Cardiac fibroblast (primary cell): ENCODE measurements at regions not wholly inside any gene's neighbourhood (a gene's known extent, or its start where the extent isn't known, plus 50 kb on each side); places are given as distances from the start of the nearest gene placed in this dataset.
"Not testable (repeated sequence)": the region's sequence is repeated elsewhere in the genome, so short reads cannot be mapped to it uniquely, and the experiment has no call there.

Source experiments
- DNase-seq, 2 donors: peaks; one replicate each; pipeline versions ENCODE4 v3.0.0 to v3.0.0-alpha.2; 2010; ENCODE audit warnings: low read depth in 2 of 2
- H3K4me3 ChIP-seq, 2 donors: replicated peaks in 1 of 2; 1 replicate in 1 of 2; 2 replicates in 1 of 2; pipeline ENCODE4 v1.5.1; 2011; ENCODE audit warnings: low read depth in 2 of 2, low read length in 2 of 2, mild to moderate bottlenecking in 2 of 2, moderate library complexity in 1 of 2
- TF ChIP-seq, protein P1 (sequence below): IDR thresholded peaks from one replicate; pipeline ENCODE4 v1.5.1; 2011; ENCODE audit warnings: low read depth, mild to moderate bottlenecking, low read length, inconsistent platforms

DNA sequence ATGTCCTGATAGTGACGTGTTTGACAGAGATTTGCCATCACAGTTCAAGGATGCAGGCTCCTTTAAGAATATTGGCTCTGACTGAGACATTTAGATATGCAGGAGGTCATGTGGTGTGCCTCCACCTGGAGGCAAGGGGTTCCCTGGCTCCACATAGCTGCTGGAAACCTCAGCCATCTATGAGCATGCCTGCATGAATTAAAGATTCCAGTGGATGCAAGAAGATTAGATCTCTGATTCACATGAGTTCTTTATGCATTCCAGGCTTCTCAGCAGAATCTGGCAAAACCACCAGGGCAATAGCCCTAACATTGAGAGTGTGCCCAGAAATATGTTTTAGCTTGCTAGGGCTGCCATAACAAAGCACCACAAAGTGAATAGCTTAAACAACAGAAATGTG, 298.5 kb upstream of the AADAT start:
- DNase-seq = peak in 1 of 2 donors; percentile 6
- TF ChIP-seq, protein P1, sequence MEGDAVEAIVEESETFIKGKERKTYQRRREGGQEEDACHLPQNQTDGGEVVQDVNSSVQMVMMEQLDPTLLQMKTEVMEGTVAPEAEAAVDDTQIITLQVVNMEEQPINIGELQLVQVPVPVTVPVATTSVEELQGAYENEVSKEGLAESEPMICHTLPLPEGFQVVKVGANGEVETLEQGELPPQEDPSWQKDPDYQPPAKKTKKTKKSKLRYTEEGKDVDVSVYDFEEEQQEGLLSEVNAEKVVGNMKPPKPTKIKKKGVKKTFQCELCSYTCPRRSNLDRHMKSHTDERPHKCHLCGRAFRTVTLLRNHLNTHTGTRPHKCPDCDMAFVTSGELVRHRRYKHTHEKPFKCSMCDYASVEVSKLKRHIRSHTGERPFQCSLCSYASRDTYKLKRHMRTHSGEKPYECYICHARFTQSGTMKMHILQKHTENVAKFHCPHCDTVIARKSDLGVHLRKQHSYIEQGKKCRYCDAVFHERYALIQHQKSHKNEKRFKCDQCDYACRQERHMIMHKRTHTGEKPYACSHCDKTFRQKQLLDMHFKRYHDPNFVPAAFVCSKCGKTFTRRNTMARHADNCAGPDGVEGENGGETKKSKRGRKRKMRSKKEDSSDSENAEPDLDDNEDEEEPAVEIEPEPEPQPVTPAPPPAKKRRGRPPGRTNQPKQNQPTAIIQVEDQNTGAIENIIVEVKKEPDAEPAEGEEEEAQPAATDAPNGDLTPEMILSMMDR = no peak
- H3K4me3 ChIP-seq = no peak overlapping the region

GRCh38 chr4:170386971-170387370, 297.2 kb upstream of the AADAT start:
- TF ChIP-seq, protein P1 = no peak
- DNase-seq = peak; percentile 3 to 53
- no peak overlapping the region for H3K4me3 ChIP-seq

DNA sequence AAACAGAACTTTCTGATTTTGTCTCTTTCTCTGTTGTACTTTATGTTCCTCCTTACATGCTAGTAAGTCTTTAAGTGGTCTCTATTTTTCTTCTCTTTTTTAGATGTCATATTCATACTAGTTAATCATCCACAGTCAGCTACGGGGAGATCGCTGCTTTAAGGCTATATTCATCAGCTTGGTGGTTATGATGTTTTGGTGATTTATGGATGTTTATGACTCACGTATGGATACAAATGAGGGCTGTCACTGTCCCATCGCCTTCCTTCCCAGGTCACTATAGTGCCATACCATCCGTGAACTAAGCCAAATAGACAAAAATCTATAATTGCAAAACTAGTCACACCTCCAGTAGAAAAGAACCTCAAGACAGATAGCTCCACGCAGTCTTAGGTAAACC, 296.8 kb upstream of the AADAT start:
- peak in 1 of 2 donors; percentile 21 for DNase-seq
- TF ChIP-seq, protein P1 = no peak
- no peak overlapping the region for H3K4me3 ChIP-seq

GRCh38 chr4:170374770-170375169, 285.0 kb upstream of the AADAT start:
- H3K4me3 ChIP-seq = no peak overlapping the region
- DNase-seq = peak in 1 of 2 donors; percentile 25
- TF ChIP-seq, protein P1 = peak; percentile 39

GRCh38 chr4:170348945-170349344, 259.2 kb upstream of the AADAT start:
- TF ChIP-seq, protein P1 = no peak
- no peak overlapping the region for H3K4me3 ChIP-seq
- DNase-seq = no peak

DNA sequence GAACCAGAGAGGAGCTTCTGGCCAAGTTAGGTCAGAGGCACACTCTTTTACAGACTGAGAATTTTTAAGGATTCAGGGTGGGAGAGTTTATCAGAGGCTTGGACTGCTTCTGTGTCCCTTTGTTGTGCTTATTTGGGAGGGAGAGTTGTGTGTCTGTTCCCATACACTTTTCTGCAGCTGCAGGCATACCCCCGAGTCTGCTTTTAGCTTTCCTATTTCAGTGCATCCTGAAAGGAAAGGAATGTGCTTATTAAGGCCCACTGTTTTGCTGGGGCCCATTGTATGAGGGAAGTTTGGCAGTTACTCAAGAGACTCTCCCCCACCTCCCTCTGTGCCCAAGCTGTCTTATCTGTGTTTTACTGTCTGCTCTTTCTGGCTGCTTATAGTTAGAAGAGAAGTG, 257.4 kb upstream of the AADAT start:
- H3K4me3 ChIP-seq, DNase-seq: not testable (repeated sequence)

GRCh38 chr4:170339522-170339921, 249.8 kb upstream of the AADAT start:
- TF ChIP-seq, protein P1 = no peak
- DNase-seq = peak in 1 of 2 donors; percentile 0

More at GRCh38 chr4:170339522-170339921, 249.8 kb upstream of the AADAT start:
- H3K4me3 ChIP-seq = no peak overlapping the region
